NCI-H446 (cell line): ENCODE measurements at regions not wholly inside any gene's neighbourhood (a gene's known extent, or its start where the extent isn't known, plus 50 kb on each side); places are given as distances from the start of the nearest gene placed in this dataset.
A peak's percentile ranks its signal among the peaks of the same experiment; 100 is the strongest.

ENCODE experiments used
- DNase-seq, 2 experiments: peaks; one replicate each; lab custom pipeline; 2025; lab: John Stamatoyannopoulos, UW

- no peak for DNase-seq
Observed at GRCh38 chr15:70505936-70506912, 257.1 kb downstream of the UACA start.

GRCh38 chr15:70505411-70505919, 257.9 kb downstream of the UACA start:
- DNase-seq, result peak in 1 of 2 experiments; percentile 7

GRCh38 chr15:70504988-70505387, 258.4 kb downstream of the UACA start:
- no peak for DNase-seq

GRCh38 chr15:70504299-70504951, 258.9 kb downstream of the UACA start:
- no peak for DNase-seq

- DNase-seq, result no peak
Observed at GRCh38 chr15:70503798-70504298, 259.5 kb downstream of the UACA start.

GRCh38 chr15:70503073-70503745, 260.1 kb downstream of the UACA start:
- no peak for DNase-seq

GRCh38 chr15:70502529-70502928, 260.8 kb downstream of the UACA start:
- DNase-seq, result no peak

GRCh38 chr15:70501849-70502248, 261.5 kb downstream of the UACA start:
- DNase-seq, result no peak

GRCh38 chr15:70501121-70501727, 262.1 kb downstream of the UACA start:
- no peak for DNase-seq

- no peak for DNase-seq
Observed at GRCh38 chr15:70499791-70500190, 263.6 kb downstream of the UACA start.

- DNase-seq, result no peak
Observed at GRCh38 chr15:70498096-70498626, 265.2 kb downstream of the UACA start.

- no peak for DNase-seq
Observed at GRCh38 chr15:70497661-70498060, 265.7 kb downstream of the UACA start.

- no peak for DNase-seq
Observed at GRCh38 chr15:70495991-70496599, 267.3 kb downstream of the UACA start.

- no peak for DNase-seq
Observed at GRCh38 chr15:70494852-70495571, 268.3 kb downstream of the UACA start.

GRCh38 chr15:70494517-70494851, 268.9 kb downstream of the UACA start:
- no peak for DNase-seq

- no peak for DNase-seq
Observed at GRCh38 chr15:70493787-70494516, 269.4 kb downstream of the UACA start.

GRCh38 chr15:70493376-70493775, 270.0 kb downstream of the UACA start:
- DNase-seq, result no peak

- DNase-seq, result no peak
Observed at GRCh38 chr15:70492240-70493177, 270.8 kb downstream of the UACA start.

GRCh38 chr15:70491641-70492040, 271.7 kb downstream of the UACA start:
- no peak for DNase-seq
